ENCODE measurements at regions not wholly inside any gene's neighbourhood (a gene's known extent, or its start where the extent isn't known, plus 50 kb on each side); places are given as distances from the start of the nearest gene placed in this dataset.

DNA sequence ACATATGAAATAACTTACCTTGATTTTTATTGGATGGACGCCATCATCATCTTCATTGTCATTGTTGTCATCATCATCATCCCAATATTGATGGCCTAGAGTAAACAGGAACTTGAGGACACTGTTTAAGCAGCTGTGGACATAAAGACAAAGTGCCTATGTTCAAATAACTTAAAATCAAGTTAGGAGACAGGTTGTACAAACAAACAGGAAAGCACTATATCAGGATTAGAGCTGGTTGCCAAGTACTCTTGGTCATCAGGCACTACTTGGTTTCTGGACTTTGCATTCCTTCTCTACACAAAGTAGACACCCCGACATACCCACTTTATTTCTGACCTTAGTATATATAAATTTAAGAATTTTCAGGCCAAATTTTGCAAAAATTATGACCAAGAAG lies 608.6 kb downstream of the KLHL13 start:
- WGBS, 3 donors: 21 to 46% (median 35%) methylated on average over 2 of the region's 2 CpGs
- H3K4me1 ChIP-seq (ENCODE audit: insufficient read depth): no peaks in the 10 kb centered on the region
- no peaks in the 10 kb centered on the region for H3K36me3 ChIP-seq
- no peaks in the 10 kb centered on the region for H3K27me3 ChIP-seq
- intact Hi-C loops (cut with DNase I): no loop called here
- no peak overlapping the region for H3K4me3 ChIP-seq
- H3K27ac ChIP-seq: no peak overlapping the region
- no peak for DNase-seq
- no peaks in the 10 kb centered on the region for H3K9me3 ChIP-seq
- TF ChIP-seq POLR2A (IDR thresholded peaks at IDR 0.05) (no peak), EP300 (IDR thresholded peaks at IDR 0.05) (no peak)
- TF ChIP-seq, protein P1, sequence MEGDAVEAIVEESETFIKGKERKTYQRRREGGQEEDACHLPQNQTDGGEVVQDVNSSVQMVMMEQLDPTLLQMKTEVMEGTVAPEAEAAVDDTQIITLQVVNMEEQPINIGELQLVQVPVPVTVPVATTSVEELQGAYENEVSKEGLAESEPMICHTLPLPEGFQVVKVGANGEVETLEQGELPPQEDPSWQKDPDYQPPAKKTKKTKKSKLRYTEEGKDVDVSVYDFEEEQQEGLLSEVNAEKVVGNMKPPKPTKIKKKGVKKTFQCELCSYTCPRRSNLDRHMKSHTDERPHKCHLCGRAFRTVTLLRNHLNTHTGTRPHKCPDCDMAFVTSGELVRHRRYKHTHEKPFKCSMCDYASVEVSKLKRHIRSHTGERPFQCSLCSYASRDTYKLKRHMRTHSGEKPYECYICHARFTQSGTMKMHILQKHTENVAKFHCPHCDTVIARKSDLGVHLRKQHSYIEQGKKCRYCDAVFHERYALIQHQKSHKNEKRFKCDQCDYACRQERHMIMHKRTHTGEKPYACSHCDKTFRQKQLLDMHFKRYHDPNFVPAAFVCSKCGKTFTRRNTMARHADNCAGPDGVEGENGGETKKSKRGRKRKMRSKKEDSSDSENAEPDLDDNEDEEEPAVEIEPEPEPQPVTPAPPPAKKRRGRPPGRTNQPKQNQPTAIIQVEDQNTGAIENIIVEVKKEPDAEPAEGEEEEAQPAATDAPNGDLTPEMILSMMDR (IDR thresholded peaks at IDR 0.05): no peak

DNA sequence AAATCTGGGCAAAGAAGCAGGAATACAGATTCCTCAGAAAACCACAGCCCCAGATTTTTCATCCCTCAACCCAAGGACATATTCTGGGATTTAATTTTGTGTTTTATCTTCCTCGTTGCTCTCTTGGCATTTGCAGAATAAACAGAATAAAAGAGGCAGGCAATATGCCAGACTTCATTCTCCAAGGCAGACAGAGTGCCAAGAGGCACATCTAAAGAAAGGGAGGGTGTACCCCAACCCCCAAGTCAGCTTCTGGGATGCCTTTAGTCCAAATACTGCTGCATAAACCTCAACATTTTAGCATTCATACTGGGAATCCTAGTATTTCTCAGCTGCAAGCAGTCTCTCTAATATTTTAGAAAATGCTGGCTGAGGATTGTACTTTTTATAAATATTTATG lies 629.2 kb downstream of the KLHL13 start:
- H3K4me1 ChIP-seq (ENCODE audit: insufficient read depth): no peaks in the 10 kb centered on the region
- H3K9me3 ChIP-seq: no peaks in the 10 kb centered on the region
- H3K27me3 ChIP-seq: no peaks in the 10 kb centered on the region
- intact Hi-C loops (cut with DNase I): no loop called here
- H3K36me3 ChIP-seq: no peaks in the 10 kb centered on the region
- no peak for DNase-seq
- H3K27ac ChIP-seq: no peak overlapping the region
- 0 to 10% (median 6%) methylated on average over 1 of the region's 1 CpG for WGBS, 3 donors
- TF ChIP-seq EP300 (IDR thresholded peaks at IDR 0.05) (no peak), POLR2A (IDR thresholded peaks at IDR 0.05) (no peak)
- TF ChIP-seq, protein P1 (IDR thresholded peaks at IDR 0.05): no peak
- H3K4me3 ChIP-seq: no peak overlapping the region

DNA sequence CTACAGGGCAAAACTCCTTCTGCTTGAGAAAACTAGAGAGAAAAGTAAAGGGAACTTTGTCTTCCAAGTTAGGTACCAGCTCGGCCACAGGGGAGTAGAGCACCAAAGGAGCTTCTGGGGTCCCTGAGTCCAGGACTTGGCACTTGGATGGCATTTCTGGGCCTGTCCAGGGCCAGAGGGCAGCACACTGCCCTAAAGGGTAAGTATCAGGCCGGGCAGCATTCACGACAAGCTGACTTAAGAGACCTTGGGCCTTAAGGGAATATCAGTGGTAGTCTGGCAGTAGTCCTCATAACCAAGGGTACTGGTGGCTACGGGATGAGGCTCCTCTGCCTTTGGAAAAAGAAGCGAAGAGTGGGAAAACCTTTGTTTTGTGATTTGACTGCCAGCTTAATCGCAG lies 632.7 kb downstream of the KLHL13 start:
- H3K9me3 ChIP-seq: no peaks in the 10 kb centered on the region
- H3K36me3 ChIP-seq: no peaks in the 10 kb centered on the region
- H3K4me3 ChIP-seq: no peak overlapping the region
- WGBS, 3 donors: 68 to 73% (median 69%) methylated on average over 6 of the region's 6 CpGs
- H3K4me1 ChIP-seq (ENCODE audit: insufficient read depth): no peaks in the 10 kb centered on the region
- intact Hi-C loops (cut with DNase I): no loop called here
- H3K27ac ChIP-seq: no peak overlapping the region
- TF ChIP-seq EP300 (IDR thresholded peaks at IDR 0.05) (no peak), POLR2A (IDR thresholded peaks at IDR 0.05) (no peak)
- TF ChIP-seq, protein P1 (IDR thresholded peaks at IDR 0.05): no peak
- DNase-seq: no peak
- no peaks in the 10 kb centered on the region for H3K27me3 ChIP-seq

DNA sequence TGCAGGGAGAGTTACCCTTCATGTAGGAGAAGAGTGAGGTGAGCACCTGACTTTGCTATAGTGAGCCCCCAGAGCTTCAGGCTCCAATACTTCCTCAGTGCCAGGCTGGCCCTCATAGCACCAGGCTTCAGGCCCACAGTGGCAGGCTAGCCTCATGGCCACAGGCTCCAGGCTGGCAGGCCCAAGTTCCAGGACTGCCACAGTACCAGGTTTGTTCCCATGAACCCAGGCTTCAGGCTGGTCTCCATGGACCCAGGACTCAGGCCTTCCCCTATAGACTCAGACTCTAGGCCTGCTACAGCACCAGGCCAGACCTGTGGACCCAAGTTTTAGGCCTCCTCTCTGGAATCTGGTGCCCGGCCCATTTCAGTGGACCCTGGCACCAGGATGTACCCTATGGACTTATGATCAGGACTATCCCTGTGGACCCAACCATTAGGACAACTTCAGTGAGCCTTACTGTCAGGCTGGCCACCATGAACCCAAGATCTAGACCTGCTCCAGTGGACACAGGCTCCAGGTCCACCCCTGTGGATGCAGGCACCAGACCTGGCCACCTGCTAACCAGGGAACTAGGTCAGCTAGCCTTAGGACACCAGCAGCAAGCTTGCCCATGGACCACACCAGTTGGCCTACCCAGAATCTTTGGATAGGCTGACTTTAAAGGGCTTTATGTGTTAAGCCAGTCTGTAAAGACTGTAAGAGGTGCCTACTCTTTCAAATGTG lies 658.2 kb downstream of the KLHL13 start:
- 70 to 100% (median 78%) methylated on average over 1 of the region's 1 CpG for WGBS, 3 donors
- Histone ChIP-seq H3K27me3 (no peaks in the 10 kb centered on the region), H3K27ac (no peak overlapping the region), H3K4me1 (ENCODE audit: insufficient read depth) (no peaks in the 10 kb centered on the region), H3K4me3 (no peak overlapping the region), H3K9me3 (no peaks in the 10 kb centered on the region), H3K36me3 (no peaks in the 10 kb centered on the region)
- TF ChIP-seq POLR2A (IDR thresholded peaks at IDR 0.05) (no peak), EP300 (IDR thresholded peaks at IDR 0.05) (no peak)
- TF ChIP-seq, protein P1 (IDR thresholded peaks at IDR 0.05): no peak
- intact Hi-C loops (cut with DNase I): no loop called here
- DNase-seq: no peak

Data from ovary (tissue), 7 donors.